Mammary epithelial cell (primary cell): ENCODE measurements at regions not wholly inside any gene's neighbourhood (a gene's known extent, or its start where the extent isn't known, plus 50 kb on each side); places are given as distances from the start of the nearest gene placed in this dataset.

Experiments
- CTCF ChIP-seq, 2 donors: IDR thresholded peaks in 1 of 2; conservative IDR thresholded peaks in 1 of 2; 2 replicates each; pipeline ENCODE4 v1.5.1; 2011 to 2012; ENCODE audit warnings: inconsistent platforms in 2 of 2, low read length in 2 of 2, mild to moderate bottlenecking in 2 of 2, control low read depth in 1 of 2, low read depth in 1 of 2; ENCODE audit not compliant: insufficient read depth in 1 of 2; ENCODE audit errors: extremely low read depth in 1 of 2
- EZH2 ChIP-seq: IDR thresholded peaks from 2 replicates; pipeline ENCODE4 v1.6.1; 2012; ENCODE audit warnings: low read length, inconsistent platforms, borderline replicate concordance

GRCh38 chr6:12403947-12404647 lies 113.9 kb downstream of the EDN1 start:
- TF ChIP-seq CTCF (conservative IDR thresholded peaks at IDR 0.05 in 1 of 2, IDR thresholded peaks at IDR 0.05 in 1 of 2; ENCODE audit: extremely low read depth in 1 of 2, insufficient read depth in 1 of 2, low read depth in 1 of 2, low read length in 2 of 2), result no peak
- no peak for TF ChIP-seq EZH2
